ENCODE measurements at regions not wholly inside any gene's neighbourhood (a gene's known extent, or its start where the extent isn't known, plus 50 kb on each side); places are given as distances from the start of the nearest gene placed in this dataset.

DNA sequence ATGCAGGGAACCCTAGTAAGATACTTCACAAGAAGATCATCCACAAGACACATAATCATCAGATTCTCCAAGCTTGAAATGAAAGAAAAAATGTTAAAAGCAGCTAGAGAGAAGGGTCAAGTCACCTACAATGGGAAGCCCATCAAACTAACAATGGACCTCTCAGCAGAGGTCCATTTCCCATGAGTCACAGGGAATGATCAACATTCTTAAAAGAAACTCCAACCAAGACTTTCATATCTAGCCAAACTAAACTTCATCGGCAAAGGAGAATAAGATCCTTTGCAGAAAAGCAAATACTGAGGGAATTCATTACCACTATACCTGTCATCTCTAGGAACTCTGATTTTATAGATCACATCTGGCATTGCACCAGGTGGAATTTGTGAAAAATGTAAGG is 52.9 kb upstream of the SPATA31E1 start:
- TF ChIP-seq, protein P1, sequence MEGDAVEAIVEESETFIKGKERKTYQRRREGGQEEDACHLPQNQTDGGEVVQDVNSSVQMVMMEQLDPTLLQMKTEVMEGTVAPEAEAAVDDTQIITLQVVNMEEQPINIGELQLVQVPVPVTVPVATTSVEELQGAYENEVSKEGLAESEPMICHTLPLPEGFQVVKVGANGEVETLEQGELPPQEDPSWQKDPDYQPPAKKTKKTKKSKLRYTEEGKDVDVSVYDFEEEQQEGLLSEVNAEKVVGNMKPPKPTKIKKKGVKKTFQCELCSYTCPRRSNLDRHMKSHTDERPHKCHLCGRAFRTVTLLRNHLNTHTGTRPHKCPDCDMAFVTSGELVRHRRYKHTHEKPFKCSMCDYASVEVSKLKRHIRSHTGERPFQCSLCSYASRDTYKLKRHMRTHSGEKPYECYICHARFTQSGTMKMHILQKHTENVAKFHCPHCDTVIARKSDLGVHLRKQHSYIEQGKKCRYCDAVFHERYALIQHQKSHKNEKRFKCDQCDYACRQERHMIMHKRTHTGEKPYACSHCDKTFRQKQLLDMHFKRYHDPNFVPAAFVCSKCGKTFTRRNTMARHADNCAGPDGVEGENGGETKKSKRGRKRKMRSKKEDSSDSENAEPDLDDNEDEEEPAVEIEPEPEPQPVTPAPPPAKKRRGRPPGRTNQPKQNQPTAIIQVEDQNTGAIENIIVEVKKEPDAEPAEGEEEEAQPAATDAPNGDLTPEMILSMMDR (IDR thresholded peaks at IDR 0.05; ENCODE audit: insufficient read depth, low read depth, low read length): no peak
- TF ChIP-seq EZH2 (IDR thresholded peaks at IDR 0.05; ENCODE audit: insufficient read depth, low read length): no peak
- Histone ChIP-seq H3K4me2 (ENCODE audit: low read length) (peak overlapping the region; percentile 45), H3K9me3 (ENCODE audit: insufficient read depth, low read depth, low read length) (no peaks in the 10 kb centered on the region), H3K4me3 (ENCODE audit: insufficient read depth, low read depth, low read length) (no peak overlapping the region), H2AFZ (ENCODE audit: low read depth, low read length) (no peak overlapping the region), H3K4me1 (ENCODE audit: insufficient read depth, low read length) (peaks cover 16% of the 10 kb centered on the region), H4K20me1 (ENCODE audit: insufficient read depth, low read length) (no peaks in the 10 kb centered on the region), H3K79me2 (ENCODE audit: insufficient read depth, low read length) (no peaks in the 10 kb centered on the region), H3K9ac (ENCODE audit: low read length) (no peak overlapping the region), H3K27me3 (ENCODE audit: insufficient read depth, low read length) (no peaks in the 10 kb centered on the region), H3K36me3 (ENCODE audit: insufficient read depth, low read length) (no peaks in the 10 kb centered on the region), H3K27ac (ENCODE audit: low read depth, low read length) (no peak overlapping the region)
- no peak overlapping the region for H3K4me3 Mint-ChIP-seq (ENCODE audit: unreplicated experiment)
- FAIRE-seq (no peak), DNase-seq (ENCODE audit: low read depth) (peak; percentile 56)
- H3K27ac Mint-ChIP-seq (ENCODE audit: unreplicated experiment): no peak overlapping the region
- peaks cover 4% of the 10 kb centered on the region for H3K9me3 Mint-ChIP-seq (ENCODE audit: unreplicated experiment)
- H3K27me3 Mint-ChIP-seq (ENCODE audit: low read depth, unreplicated experiment): peaks cover 2% of the 10 kb centered on the region
- H3K36me3 Mint-ChIP-seq (ENCODE audit: low read depth, unreplicated experiment): no peaks in the 10 kb centered on the region
- H3K4me1 Mint-ChIP-seq (ENCODE audit: low read depth, unreplicated experiment): peaks cover 5% of the 10 kb centered on the region

DNA sequence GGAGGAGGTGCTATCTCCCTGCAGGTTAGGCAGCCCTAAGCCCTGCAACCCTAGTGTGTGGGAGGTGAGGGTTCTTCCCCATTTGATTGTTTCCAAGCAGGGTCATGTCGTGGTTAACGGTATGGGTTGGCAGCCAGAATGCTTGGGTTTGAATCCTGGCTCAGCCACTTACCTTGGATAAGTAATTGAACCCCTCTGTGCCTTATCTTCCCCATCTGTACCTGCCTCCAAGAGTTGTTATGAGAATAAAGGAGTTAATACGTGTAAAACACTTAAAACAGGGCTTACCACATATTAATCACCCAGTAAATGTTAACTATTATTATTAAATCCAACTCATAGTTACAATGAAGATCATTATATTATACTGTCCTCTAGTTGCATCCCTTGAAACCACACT is 52.2 kb upstream of the SPATA31E1 start:
- no peak overlapping the region for H3K4me3 Mint-ChIP-seq (ENCODE audit: unreplicated experiment)
- Histone ChIP-seq H3K27me3 (ENCODE audit: insufficient read depth, low read length) (no peaks in the 10 kb centered on the region), H3K4me2 (ENCODE audit: low read length) (peak overlapping the region; percentile 45), H2AFZ (ENCODE audit: low read depth, low read length) (no peak overlapping the region), H3K27ac (ENCODE audit: low read depth, low read length) (no peak overlapping the region), H3K9ac (ENCODE audit: low read length) (no peak overlapping the region), H3K4me3 (ENCODE audit: insufficient read depth, low read depth, low read length) (no peak overlapping the region), H3K36me3 (ENCODE audit: insufficient read depth, low read length) (no peaks in the 10 kb centered on the region), H3K4me1 (ENCODE audit: insufficient read depth, low read length) (peaks cover 16% of the 10 kb centered on the region), H3K9me3 (ENCODE audit: insufficient read depth, low read depth, low read length) (no peaks in the 10 kb centered on the region), H4K20me1 (ENCODE audit: insufficient read depth, low read length) (no peaks in the 10 kb centered on the region), H3K79me2 (ENCODE audit: insufficient read depth, low read length) (no peaks in the 10 kb centered on the region)
- TF ChIP-seq, protein P1 (IDR thresholded peaks at IDR 0.05; ENCODE audit: insufficient read depth, low read depth, low read length): no peak
- no peak for TF ChIP-seq EZH2 (IDR thresholded peaks at IDR 0.05; ENCODE audit: insufficient read depth, low read length)
- H3K9me3 Mint-ChIP-seq (ENCODE audit: unreplicated experiment): peaks cover 4% of the 10 kb centered on the region
- no peaks in the 10 kb centered on the region for H3K36me3 Mint-ChIP-seq (ENCODE audit: low read depth, unreplicated experiment)
- DNase-seq (ENCODE audit: low read depth) (no peak), FAIRE-seq (no peak)
- H3K27ac Mint-ChIP-seq (ENCODE audit: unreplicated experiment): no peak overlapping the region
- H3K4me1 Mint-ChIP-seq (ENCODE audit: low read depth, unreplicated experiment): peaks cover 5% of the 10 kb centered on the region
- peaks cover 2% of the 10 kb centered on the region for H3K27me3 Mint-ChIP-seq (ENCODE audit: low read depth, unreplicated experiment)

DNA sequence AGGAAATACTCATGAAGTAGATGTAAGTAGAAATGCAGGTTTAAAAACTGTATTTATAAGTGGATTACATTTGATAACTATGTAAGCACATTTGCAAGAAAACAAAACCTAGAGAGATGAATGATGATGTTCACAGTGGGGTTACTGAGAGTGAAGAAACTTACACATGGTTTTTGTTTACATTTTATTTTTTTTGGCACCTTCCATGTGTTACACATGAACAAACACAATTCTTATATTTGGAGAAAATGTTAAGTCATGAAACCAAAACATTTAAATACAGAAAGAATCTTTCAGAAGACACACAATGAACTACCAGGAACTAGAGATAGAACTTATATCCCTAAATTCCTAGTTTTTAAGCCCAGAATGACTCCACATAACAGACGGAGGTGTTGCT is 51.5 kb upstream of the SPATA31E1 start:
- FAIRE-seq (no peak), DNase-seq (ENCODE audit: low read depth) (no peak)
- peaks cover 5% of the 10 kb centered on the region for H3K4me1 Mint-ChIP-seq (ENCODE audit: low read depth, unreplicated experiment)
- no peaks in the 10 kb centered on the region for H3K36me3 Mint-ChIP-seq (ENCODE audit: low read depth, unreplicated experiment)
- no peaks in the 10 kb centered on the region for H3K27me3 ChIP-seq (ENCODE audit: insufficient read depth, low read length)
- no peak overlapping the region for H3K27ac Mint-ChIP-seq (ENCODE audit: unreplicated experiment)
- H3K36me3 ChIP-seq (ENCODE audit: insufficient read depth, low read length): no peaks in the 10 kb centered on the region
- H2AFZ ChIP-seq (ENCODE audit: low read depth, low read length): no peak overlapping the region
- H4K20me1 ChIP-seq (ENCODE audit: insufficient read depth, low read length): no peaks in the 10 kb centered on the region
- no peak overlapping the region for H3K9ac ChIP-seq (ENCODE audit: low read length)
- H3K79me2 ChIP-seq (ENCODE audit: insufficient read depth, low read length): no peaks in the 10 kb centered on the region
- peaks cover 2% of the 10 kb centered on the region for H3K27me3 Mint-ChIP-seq (ENCODE audit: low read depth, unreplicated experiment)
- TF ChIP-seq EZH2 (IDR thresholded peaks at IDR 0.05; ENCODE audit: insufficient read depth, low read length): no peak
- TF ChIP-seq, protein P1 (IDR thresholded peaks at IDR 0.05; ENCODE audit: insufficient read depth, low read depth, low read length): no peak
- H3K4me2 ChIP-seq (ENCODE audit: low read length): no peak overlapping the region
- peaks cover 4% of the 10 kb centered on the region for H3K9me3 Mint-ChIP-seq (ENCODE audit: unreplicated experiment)
- H3K4me3 ChIP-seq (ENCODE audit: insufficient read depth, low read depth, low read length): no peak overlapping the region
- no peak overlapping the region for H3K4me3 Mint-ChIP-seq (ENCODE audit: unreplicated experiment)
- H3K9me3 ChIP-seq (ENCODE audit: insufficient read depth, low read depth, low read length): no peaks in the 10 kb centered on the region
- peaks cover 16% of the 10 kb centered on the region for H3K4me1 ChIP-seq (ENCODE audit: insufficient read depth, low read length)
- no peak overlapping the region for H3K27ac ChIP-seq (ENCODE audit: low read depth, low read length)
